Osteoblast (primary cell): ENCODE measurements at regions not wholly inside any gene's neighbourhood (a gene's known extent, or its start where the extent isn't known, plus 50 kb on each side); places are given as distances from the start of the nearest gene placed in this dataset.
"Not testable (repeated sequence)": the region's sequence is repeated elsewhere in the genome, so short reads cannot be mapped to it uniquely, and the experiment has no call there.

Source experiments
- DNase-seq: peaks from one replicate; pipeline ENCODE4 v3.0.0; 2011; ENCODE audit warnings: low spot score, mixed read lengths; ENCODE audit not compliant: insufficient read length; ENCODE audit errors: missing footprints
- H2AFZ ChIP-seq: 2 replicates; pipeline ENCODE4 v1.6.0; 2011; ENCODE audit warnings: mild to moderate bottlenecking, low read length
- H3K27ac ChIP-seq: 2 replicates; pipeline ENCODE4 v1.5.1; 2011; ENCODE audit warnings: mild to moderate bottlenecking, low read depth, low read length, moderate library complexity
- H3K27me3 ChIP-seq: 2 replicates; pipeline ENCODE4 v1.6.0; 2012; ENCODE audit warnings: mild to moderate bottlenecking, control low read depth, inconsistent platforms, low read length, moderate library complexity; ENCODE audit not compliant: insufficient read depth
- H3K36me3 ChIP-seq: 2 replicates; pipeline ENCODE4 v1.5.1; 2011; ENCODE audit warnings: mild to moderate bottlenecking, low read length, control low read depth, moderate library complexity; ENCODE audit not compliant: insufficient read depth
- H3K4me1 ChIP-seq: 2 replicates; pipeline ENCODE4 v1.5.1; 2011; ENCODE audit warnings: mild to moderate bottlenecking, low read length, control low read depth, moderate library complexity; ENCODE audit not compliant: insufficient read depth
- H3K4me2 ChIP-seq: 2 replicates; pipeline ENCODE4 v1.6.0; 2011; ENCODE audit warnings: mild to moderate bottlenecking, low read length; ENCODE audit not compliant: insufficient read depth
- H3K4me3 ChIP-seq: fragments of 200-600 bp; sonication (generic); 3 replicates; pipeline ENCODE4 v1.5.1; 2012; ENCODE audit warnings: mild to moderate bottlenecking, low read length, inconsistent platforms; ENCODE audit not compliant: insufficient read depth
- H3K79me2 ChIP-seq: 2 replicates; pipeline ENCODE4 v1.6.0; 2012; ENCODE audit warnings: mild to moderate bottlenecking, low read length, control low read depth, inconsistent platforms; ENCODE audit not compliant: insufficient read depth
- H3K9me3 ChIP-seq: 2 replicates; pipeline ENCODE4 v1.5.1; 2011; ENCODE audit warnings: low read depth, low read length, control low read depth
- H4K20me1 ChIP-seq: 2 replicates; pipeline ENCODE4 v1.6.0; 2012; ENCODE audit warnings: mild to moderate bottlenecking, low read length, control low read depth; ENCODE audit not compliant: insufficient read depth
- CTCF ChIP-seq: IDR thresholded peaks from 2 replicates; pipeline ENCODE4 v1.5.1; 2011; ENCODE audit warnings: mild to moderate bottlenecking, low read depth, low read length, moderate library complexity; ENCODE audit errors: extremely low read depth

- Histone ChIP-seq H4K20me1 (no peaks in the 10 kb centered on the region), H2AFZ (no peak overlapping the region), H3K4me1 (no peaks in the 10 kb centered on the region), H3K27me3 (no peaks in the 10 kb centered on the region), H3K79me2 (no peaks in the 10 kb centered on the region), H3K4me2 (no peak overlapping the region), H3K9me3 (peaks cover 2% of the 10 kb centered on the region), H3K4me3 (no peak overlapping the region), H3K36me3 (no peaks in the 10 kb centered on the region), H3K27ac (no peak overlapping the region)
- no peak for DNase-seq
- no peak for TF ChIP-seq CTCF
Observed at GRCh38 chr3:3296979-3297381, 117.5 kb upstream of the CRBN start.

GRCh38 chr3:3295586-3295985, 116.1 kb upstream of the CRBN start:
- Histone ChIP-seq H2AFZ (no peak overlapping the region), H3K79me2 (no peaks in the 10 kb centered on the region), H3K4me2 (no peak overlapping the region), H3K36me3 (no peaks in the 10 kb centered on the region), H3K9me3 (no peaks in the 10 kb centered on the region), H4K20me1 (no peaks in the 10 kb centered on the region), H3K4me3 (no peak overlapping the region), H3K27me3 (no peaks in the 10 kb centered on the region), H3K4me1 (no peaks in the 10 kb centered on the region), H3K27ac (no peak overlapping the region)
- TF ChIP-seq CTCF, result no peak
- DNase-seq, result no peak

- H3K4me1 ChIP-seq, H3K27ac ChIP-seq, H3K36me3 ChIP-seq, H2AFZ ChIP-seq, H3K9me3 ChIP-seq, H3K4me2 ChIP-seq, H4K20me1 ChIP-seq, DNase-seq, H3K79me2 ChIP-seq, H3K27me3 ChIP-seq, H3K4me3 ChIP-seq: not testable (repeated sequence)
Observed at GRCh38 chr3:3291756-3292283, 112.3 kb upstream of the CRBN start.

- H4K20me1 ChIP-seq, result no peaks in the 10 kb centered on the region
- DNase-seq, result no peak
- no peak overlapping the region for H3K27ac ChIP-seq
- no peak overlapping the region for H2AFZ ChIP-seq
- H3K79me2 ChIP-seq, result no peaks in the 10 kb centered on the region
- no peak overlapping the region for H3K4me3 ChIP-seq
- H3K36me3 ChIP-seq, result no peaks in the 10 kb centered on the region
- H3K27me3 ChIP-seq, result no peaks in the 10 kb centered on the region
- no peaks in the 10 kb centered on the region for H3K4me1 ChIP-seq
- no peaks in the 10 kb centered on the region for H3K9me3 ChIP-seq
- no peak overlapping the region for H3K4me2 ChIP-seq
- TF ChIP-seq CTCF, result no peak
Observed at GRCh38 chr3:3288255-3288654, 108.8 kb upstream of the CRBN start.

GRCh38 chr3:3286014-3286413, 106.5 kb upstream of the CRBN start:
- no peak overlapping the region for H3K4me3 ChIP-seq
- no peak for TF ChIP-seq CTCF

More at GRCh38 chr3:3286014-3286413, 106.5 kb upstream of the CRBN start:
- H3K9me3 ChIP-seq, result no peaks in the 10 kb centered on the region
- no peaks in the 10 kb centered on the region for H3K27me3 ChIP-seq
- H3K36me3 ChIP-seq, result no peaks in the 10 kb centered on the region
- H3K4me2 ChIP-seq, result no peak overlapping the region
- no peak overlapping the region for H3K27ac ChIP-seq
- DNase-seq, result no peak
- no peaks in the 10 kb centered on the region for H4K20me1 ChIP-seq
- no peaks in the 10 kb centered on the region for H3K4me1 ChIP-seq
- no peak overlapping the region for H2AFZ ChIP-seq
- H3K79me2 ChIP-seq, result no peaks in the 10 kb centered on the region
